ENCODE measurements at regions not wholly inside any gene's neighbourhood (a gene's known extent, or its start where the extent isn't known, plus 50 kb on each side); places are given as distances from the start of the nearest gene placed in this dataset.

- Histone ChIP-seq H3K27me3 (ENCODE audit: control insufficient read depth, insufficient read depth, low read length) (no peaks in the 10 kb centered on the region), H3K36me3 (ENCODE audit: control insufficient read depth, insufficient read depth, low read length) (no peaks in the 10 kb centered on the region), H3K4me3 (ENCODE audit: low read depth, low read length) (no peak overlapping the region)
- POLR2A ChIA-PET: no interaction called here
- no peak for DNase-seq (ENCODE audit: low read depth)
- TF ChIP-seq CTCF (IDR thresholded peaks at IDR 0.05; ENCODE audit: insufficient read depth, low read depth, low read length): no peak
- CTCF ChIA-PET: no interaction called here
Observed at GRCh38 chr2:6652251-6652650, 213.5 kb downstream of the CMPK2 start.

- H3K4me3 ChIP-seq (ENCODE audit: low read depth, low read length): no peak overlapping the region
- CTCF ChIA-PET: interaction anchor here (0.5 kb wide), 1 partner anchor 54 kb away, joined by 3 read pairs; no protein-coding TSS in a partner anchor
- no peak for TF ChIP-seq CTCF (IDR thresholded peaks at IDR 0.05; ENCODE audit: insufficient read depth, low read depth, low read length)
- no peaks in the 10 kb centered on the region for H3K27me3 ChIP-seq (ENCODE audit: control insufficient read depth, insufficient read depth, low read length)
- POLR2A ChIA-PET: no interaction called here
- DNase-seq (ENCODE audit: low read depth): no peak
- no peaks in the 10 kb centered on the region for H3K36me3 ChIP-seq (ENCODE audit: control insufficient read depth, insufficient read depth, low read length)
Observed at GRCh38 chr2:6653281-6653750, 212.4 kb downstream of the CMPK2 start.

GRCh38 chr2:6654279-6654678 lies 211.4 kb downstream of the CMPK2 start:
- ChIA-PET CTCF (no interaction called here), POLR2A (no interaction called here)
- Histone ChIP-seq H3K4me3 (ENCODE audit: low read depth, low read length) (no peak overlapping the region), H3K36me3 (ENCODE audit: control insufficient read depth, insufficient read depth, low read length) (no peaks in the 10 kb centered on the region), H3K27me3 (ENCODE audit: control insufficient read depth, insufficient read depth, low read length) (no peaks in the 10 kb centered on the region)
- no peak for TF ChIP-seq CTCF (IDR thresholded peaks at IDR 0.05; ENCODE audit: insufficient read depth, low read depth, low read length)
- no peak for DNase-seq (ENCODE audit: low read depth)

GRCh38 chr2:6656633-6657032 lies 209.1 kb downstream of the CMPK2 start:
- no peaks in the 10 kb centered on the region for H3K27me3 ChIP-seq (ENCODE audit: control insufficient read depth, insufficient read depth, low read length)
- POLR2A ChIA-PET: no interaction called here
- TF ChIP-seq CTCF (IDR thresholded peaks at IDR 0.05; ENCODE audit: insufficient read depth, low read depth, low read length): no peak
- H3K4me3 ChIP-seq (ENCODE audit: low read depth, low read length): no peak overlapping the region
- no peak for DNase-seq (ENCODE audit: low read depth)
- CTCF ChIA-PET: no interaction called here
- no peaks in the 10 kb centered on the region for H3K36me3 ChIP-seq (ENCODE audit: control insufficient read depth, insufficient read depth, low read length)

GRCh38 chr2:6657136-6657535 lies 208.6 kb downstream of the CMPK2 start:
- H3K4me3 ChIP-seq (ENCODE audit: low read depth, low read length): no peak overlapping the region
- DNase-seq (ENCODE audit: low read depth): no peak
- no peaks in the 10 kb centered on the region for H3K27me3 ChIP-seq (ENCODE audit: control insufficient read depth, insufficient read depth, low read length)
- CTCF ChIA-PET: no interaction called here
- no peak for TF ChIP-seq CTCF (IDR thresholded peaks at IDR 0.05; ENCODE audit: insufficient read depth, low read depth, low read length)
- POLR2A ChIA-PET: no interaction called here
- H3K36me3 ChIP-seq (ENCODE audit: control insufficient read depth, insufficient read depth, low read length): no peaks in the 10 kb centered on the region
